IPS-11a (cell line): ENCODE measurements at regions not wholly inside any gene's neighbourhood (a gene's known extent, or its start where the extent isn't known, plus 50 kb on each side); places are given as distances from the start of the nearest gene placed in this dataset.
"Not testable (repeated sequence)": the region's sequence is repeated elsewhere in the genome, so short reads cannot be mapped to it uniquely, and the experiment has no call there.

Experiments used
- H3K4me3 ChIP-seq: one replicate; pipeline ENCODE4 v1.5.1; 2013; ENCODE audit warnings: low read depth, low read length, control low read depth

- H3K4me3 ChIP-seq, result no peak overlapping the region
Measured at GRCh38 chr3:191148131-191148530, 50.9 kb upstream of the OSTN start.

GRCh38 chr3:191143224-191143623 is 55.8 kb upstream of the OSTN start:
- no peak overlapping the region for H3K4me3 ChIP-seq

- no peak overlapping the region for H3K4me3 ChIP-seq
Measured at GRCh38 chr3:191141728-191142127, 57.3 kb upstream of the OSTN start.

DNA sequence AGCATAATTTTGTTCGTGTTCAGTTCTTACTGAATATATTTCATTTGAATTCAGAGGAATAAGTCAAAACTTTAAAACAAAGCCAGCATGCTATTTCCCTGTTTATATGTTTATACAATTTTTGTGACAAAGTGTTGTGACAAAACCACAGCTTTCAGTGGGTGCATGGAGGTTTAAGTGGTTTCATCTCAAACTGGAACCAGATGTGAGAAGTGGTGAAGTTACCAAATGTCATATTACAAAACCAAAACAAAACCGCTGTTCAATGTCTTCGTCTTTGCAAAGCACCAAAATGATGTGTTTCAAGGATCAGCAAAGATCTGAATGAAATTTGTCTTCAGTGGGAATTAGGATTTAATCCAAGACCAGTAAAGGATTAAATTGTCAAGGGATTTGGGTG is 59.3 kb upstream of the OSTN start:
- no peak overlapping the region for H3K4me3 ChIP-seq

DNA sequence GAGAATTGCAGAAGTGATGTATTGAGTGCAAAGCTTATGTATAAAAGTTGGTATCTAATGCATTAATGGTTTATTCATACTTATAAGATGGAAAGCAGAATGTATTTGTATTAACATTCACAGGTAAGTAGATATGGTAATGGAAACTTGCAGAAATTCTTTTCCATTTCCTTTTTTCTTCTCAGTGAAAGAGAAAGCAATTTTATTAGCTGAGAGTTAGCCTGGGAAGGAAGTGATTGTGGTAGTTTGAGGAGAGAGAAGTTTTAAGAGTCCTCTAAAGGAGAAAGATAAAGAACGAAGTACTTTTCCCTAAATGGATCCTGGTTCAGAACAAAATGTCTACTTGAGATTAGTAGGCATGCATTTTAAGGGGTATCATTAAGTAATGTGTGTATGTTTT is 60.1 kb upstream of the OSTN start:
- no peak overlapping the region for H3K4me3 ChIP-seq

DNA sequence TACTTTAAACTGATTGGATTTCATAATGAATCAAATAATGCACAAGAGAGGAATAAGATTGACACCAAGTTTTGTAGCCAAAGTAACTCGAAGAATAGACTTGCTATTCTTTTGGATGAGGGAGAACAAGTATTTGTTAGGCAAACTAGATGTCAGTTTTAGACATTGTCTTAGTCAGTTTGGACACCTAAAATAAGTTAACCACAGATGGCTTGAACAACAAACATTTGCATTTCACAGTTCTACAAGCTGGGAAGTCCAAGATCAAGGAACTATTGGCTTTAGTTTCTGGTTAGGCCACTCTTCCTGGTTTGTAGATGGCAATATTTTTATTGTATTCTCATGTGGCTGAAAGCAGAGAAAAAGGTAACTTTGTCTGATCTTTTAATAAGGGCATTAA is 61.3 kb upstream of the OSTN start:
- no peak overlapping the region for H3K4me3 ChIP-seq

DNA sequence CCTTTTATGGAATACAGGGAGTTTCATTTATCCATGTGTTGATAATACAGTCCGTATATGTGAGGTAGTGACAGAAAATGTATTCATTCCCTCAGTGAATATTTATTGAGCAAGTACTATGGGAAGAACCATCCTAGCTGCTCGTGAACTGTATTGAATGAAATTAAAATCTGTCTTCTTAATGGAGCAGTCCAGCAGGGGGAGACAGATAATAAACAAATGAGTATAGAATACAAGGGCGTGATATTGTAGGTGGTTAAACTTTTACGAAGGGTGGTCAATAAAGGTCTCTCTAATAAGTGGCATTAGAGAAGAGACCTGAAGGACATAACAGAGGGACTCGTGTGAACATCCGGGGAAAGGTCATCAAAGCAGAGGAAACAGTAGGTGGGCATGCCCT is 62.7 kb upstream of the OSTN start:
- no peak overlapping the region for H3K4me3 ChIP-seq

GRCh38 chr3:191135175-191135574 is 63.9 kb upstream of the OSTN start:
- H3K4me3 ChIP-seq, result no peak overlapping the region

- no peak overlapping the region for H3K4me3 ChIP-seq
Measured at GRCh38 chr3:191133359-191133758, 65.7 kb upstream of the OSTN start.

DNA sequence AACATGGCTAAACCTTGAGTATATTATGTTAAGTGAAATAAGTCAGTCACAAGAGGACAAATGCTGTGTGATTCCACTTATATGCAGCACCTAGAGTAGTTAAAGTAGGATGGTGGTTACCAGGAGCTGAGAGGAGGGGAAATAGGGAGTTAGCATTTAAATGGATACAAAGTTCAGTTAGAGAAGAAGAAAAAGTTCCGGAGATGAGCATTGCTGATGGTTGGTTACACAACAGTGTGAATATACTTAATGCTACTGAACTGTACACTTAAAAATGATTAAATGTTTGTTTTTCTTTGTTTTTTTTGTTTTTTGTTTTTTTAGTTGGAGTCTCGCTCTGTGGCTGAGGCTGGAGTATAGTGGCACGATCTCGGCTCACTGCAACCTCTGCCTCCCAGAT is 67.7 kb upstream of the OSTN start:
- H3K4me3 ChIP-seq, result no peak overlapping the region

DNA sequence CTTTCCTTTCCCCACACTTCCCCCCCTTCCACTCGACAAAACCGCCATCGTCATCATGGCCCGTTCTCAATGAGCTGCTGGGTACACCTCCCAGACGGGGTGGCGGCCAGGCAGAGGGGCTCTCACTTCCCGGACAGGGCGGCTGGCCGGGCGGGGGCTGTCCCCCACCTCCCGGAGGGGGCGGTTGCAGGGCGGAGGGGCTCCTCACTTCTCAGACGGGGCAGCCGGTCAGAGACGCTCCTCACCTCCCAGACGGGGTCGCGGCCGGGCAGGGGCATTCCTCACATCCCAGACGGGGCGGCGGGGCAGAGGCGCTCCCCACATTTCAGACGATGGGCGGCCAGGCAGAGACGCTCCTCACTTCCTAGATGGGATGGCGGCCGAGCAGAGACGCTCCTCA is 74.2 kb upstream of the OSTN start:
- not testable (repeated sequence) for H3K4me3 ChIP-seq

DNA sequence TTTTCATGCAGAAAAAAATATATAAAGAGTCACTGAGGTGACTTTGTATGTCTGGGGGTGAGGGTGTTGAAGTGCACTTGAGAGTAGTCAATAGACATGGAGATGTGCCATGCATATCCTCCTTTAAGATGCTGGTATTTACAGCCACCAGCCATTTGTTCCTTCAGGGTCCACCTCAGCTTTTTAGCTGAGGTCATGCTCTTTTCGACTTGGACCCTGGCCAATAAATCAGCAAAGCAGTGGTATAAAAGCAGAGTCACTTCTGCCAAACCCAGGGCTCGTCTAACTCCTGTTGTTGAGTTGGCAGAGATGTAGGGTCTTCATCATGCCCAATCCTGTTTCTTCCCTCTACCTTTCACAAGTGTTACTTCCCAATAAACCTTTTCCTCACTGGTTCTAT is 75.1 kb upstream of the OSTN start:
- no peak overlapping the region for H3K4me3 ChIP-seq

- no peak overlapping the region for H3K4me3 ChIP-seq
Measured at GRCh38 chr3:191123231-191123630, 75.8 kb upstream of the OSTN start.

GRCh38 chr3:191120447-191121298 is 78.4 kb upstream of the OSTN start:
- H3K4me3 ChIP-seq, result no peak overlapping the region

DNA sequence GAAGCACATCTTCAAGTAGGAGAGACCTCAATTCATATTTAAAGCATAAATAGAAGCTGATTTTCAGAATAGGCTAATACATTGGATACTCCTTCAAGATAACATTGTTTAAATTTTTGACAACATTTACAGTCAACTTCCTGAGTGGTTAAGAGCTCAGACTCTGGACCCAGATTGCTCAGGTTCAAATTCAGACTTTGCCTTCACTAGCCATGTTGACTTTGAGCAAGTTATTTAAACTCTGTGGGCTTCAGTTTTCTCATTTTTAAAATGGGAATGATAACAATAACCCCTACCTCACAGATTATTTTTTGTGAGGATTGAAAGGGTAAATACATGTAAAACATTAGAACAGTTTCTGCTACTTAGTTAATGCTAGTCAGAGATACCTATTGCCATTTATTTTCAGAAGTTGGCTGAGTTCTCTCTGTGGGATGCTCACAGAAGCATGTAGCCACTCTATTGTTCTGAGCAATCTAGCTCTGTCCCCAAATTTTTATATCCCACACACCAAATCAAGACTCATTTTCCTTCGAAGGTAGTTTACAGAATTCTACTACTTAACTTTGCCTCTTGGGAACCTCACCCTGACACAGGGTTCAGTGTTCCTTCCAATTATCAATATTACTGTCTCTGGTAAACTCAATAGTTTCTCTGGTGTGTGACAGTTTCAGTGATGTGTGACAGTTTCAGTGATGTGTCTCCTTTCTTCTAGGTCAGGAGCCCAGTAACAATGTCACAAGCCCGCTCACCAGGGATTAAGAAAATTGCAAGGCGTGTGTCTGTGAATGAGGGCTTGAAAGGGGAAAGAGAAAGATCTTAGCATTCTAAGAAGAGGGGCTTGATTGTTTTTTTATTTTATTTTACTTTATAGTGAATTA is 79.4 kb upstream of the OSTN start:
- H3K4me3 ChIP-seq, result no peak overlapping the region

DNA sequence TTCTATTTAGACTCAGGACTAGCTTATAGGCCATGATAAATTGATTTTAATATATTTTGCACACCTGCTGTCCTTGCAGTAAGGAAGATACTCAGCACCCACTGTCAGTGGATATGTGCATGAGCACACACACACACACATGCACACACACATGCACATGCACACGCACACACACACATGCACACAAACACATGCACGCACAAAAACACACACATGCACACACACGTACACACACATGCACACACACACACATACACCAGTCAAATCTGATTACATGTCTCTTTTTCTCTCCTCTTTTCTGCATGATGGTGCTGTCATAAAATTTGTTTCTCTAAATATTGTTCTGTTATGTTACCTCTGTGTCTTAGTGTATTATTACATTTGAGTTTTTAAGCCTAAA is 87.3 kb upstream of the OSTN start:
- no peak overlapping the region for H3K4me3 ChIP-seq

GRCh38 chr3:191105418-191105817 is 93.6 kb upstream of the OSTN start:
- no peak overlapping the region for H3K4me3 ChIP-seq

DNA sequence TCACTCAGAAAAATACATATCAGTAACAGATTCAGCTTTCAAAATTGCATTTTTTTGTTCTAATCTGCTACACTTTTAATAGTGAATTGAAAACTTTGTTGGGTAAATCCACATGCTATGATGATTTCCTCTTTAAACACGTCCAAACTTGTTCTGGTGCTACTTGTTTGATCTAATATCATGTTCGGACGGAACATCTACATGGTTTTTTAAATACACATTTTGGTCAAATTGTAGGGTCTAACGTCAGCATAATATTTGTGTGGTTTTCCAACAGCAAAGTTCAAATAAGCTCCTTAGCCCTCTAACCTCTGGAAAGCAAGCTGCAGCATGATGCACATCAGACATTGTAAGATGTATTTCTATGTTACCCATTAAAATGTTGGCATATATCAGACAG is 98.5 kb upstream of the OSTN start:
- no peak overlapping the region for H3K4me3 ChIP-seq

DNA sequence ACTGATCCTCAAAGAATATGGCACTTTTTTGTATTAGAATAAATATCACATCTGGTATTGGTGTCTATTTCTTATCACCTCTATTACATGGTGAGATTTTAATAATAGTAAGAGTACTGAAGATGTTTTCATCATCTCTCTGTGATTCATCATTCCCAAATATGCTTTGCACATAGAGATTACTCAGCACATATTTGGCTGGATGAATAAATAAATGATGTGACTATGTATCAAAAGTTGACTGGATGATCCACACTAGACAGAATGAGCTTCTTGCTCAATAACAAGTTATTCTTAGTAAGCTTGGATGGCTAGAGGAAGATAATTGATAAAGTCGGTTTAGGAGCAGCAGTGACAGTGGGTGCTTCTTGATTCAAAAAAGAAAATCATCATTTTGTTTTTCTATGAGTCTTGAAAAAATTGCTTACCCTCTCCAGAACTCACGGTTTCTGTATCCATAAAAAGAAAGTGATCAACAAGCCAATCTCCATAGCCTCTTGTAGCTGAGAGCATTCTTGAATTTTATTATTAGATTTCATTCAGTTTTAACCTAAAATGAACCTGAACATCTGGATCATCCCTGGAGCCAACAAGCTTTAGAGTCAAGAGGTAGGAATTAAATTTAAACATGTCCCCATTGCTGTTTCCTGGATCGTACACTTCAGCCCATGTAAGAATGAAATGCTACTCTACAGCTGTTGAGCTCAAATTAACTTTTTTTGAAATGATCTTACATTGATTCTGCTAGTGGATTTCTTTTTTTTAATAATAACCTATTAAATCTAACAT is 104.8 kb upstream of the OSTN start:
- no peak overlapping the region for H3K4me3 ChIP-seq

- H3K4me3 ChIP-seq, result no peak overlapping the region
Measured at GRCh38 chr3:191087391-191087790, 111.7 kb upstream of the OSTN start.

- no peak overlapping the region for H3K4me3 ChIP-seq
Measured at GRCh38 chr3:191085091-191085490, 114.0 kb upstream of the OSTN start.
